ENCODE measurements at regions not wholly inside any gene's neighbourhood (a gene's known extent, or its start where the extent isn't known, plus 50 kb on each side); places are given as distances from the start of the nearest gene placed in this dataset.

DNA sequence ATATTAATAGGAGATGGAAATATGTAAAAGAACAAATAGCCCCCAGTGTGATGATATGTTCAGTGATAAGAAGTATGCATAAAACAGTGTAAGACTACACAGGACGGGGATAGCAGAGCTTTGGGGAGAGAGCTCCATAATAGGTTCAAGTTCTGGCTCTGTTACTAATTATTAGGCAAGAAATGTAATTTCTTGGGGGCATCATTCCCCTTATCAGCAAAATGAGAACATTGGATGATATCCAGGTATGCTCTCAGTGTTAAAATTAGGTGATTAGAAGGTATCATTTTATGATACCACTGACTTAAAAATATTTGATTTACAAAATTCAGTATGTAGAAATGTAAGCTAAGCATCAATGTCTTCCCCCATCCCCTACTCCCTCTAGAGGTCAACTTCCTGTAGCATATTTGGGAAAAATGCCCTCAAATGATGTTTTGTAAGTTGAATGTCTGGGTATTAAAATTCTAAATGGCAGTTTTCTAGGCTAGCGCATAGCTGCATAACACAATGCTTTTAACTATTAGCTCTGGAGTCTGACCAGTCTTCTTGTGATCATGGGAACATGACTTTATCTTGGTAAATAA, 585.7 kb upstream of the CAMK1G start:
- TF ChIP-seq FOXK2 (IDR thresholded peaks at IDR 0.05): no peak
- TF ChIP-seq TARDBP (IDR thresholded peaks at IDR 0.05): no peak
